Keratinocyte (primary cell): ENCODE measurements at regions not wholly inside any gene's neighbourhood (a gene's known extent, or its start where the extent isn't known, plus 50 kb on each side); places are given as distances from the start of the nearest gene placed in this dataset.

ENCODE experiments used
- EZH2 ChIP-seq: IDR thresholded peaks from one replicate; pipeline ENCODE4 v1.6.1; 2012; ENCODE audit warnings: inconsistent platforms, mild to moderate bottlenecking, low read length, moderate library complexity
- TF ChIP-seq, protein P1 (sequence below), 3 experiments: IDR thresholded peaks in 1 of 3; conservative IDR thresholded peaks in 1 of 3; optimal IDR thresholded peaks in 1 of 3; 2 replicates in 2 of 3; 3 replicates in 1 of 3; pipeline versions ENCODE3 to v1.5.1; 2011; ENCODE audit warnings: low read length in 3 of 3, mild to moderate bottlenecking in 3 of 3, moderate library complexity in 2 of 3, control low read depth in 1 of 3, inconsistent platforms in 1 of 3; ENCODE audit not compliant: insufficient read depth in 2 of 3; ENCODE audit errors: extremely low read depth in 1 of 3

- TF ChIP-seq, protein P1, sequence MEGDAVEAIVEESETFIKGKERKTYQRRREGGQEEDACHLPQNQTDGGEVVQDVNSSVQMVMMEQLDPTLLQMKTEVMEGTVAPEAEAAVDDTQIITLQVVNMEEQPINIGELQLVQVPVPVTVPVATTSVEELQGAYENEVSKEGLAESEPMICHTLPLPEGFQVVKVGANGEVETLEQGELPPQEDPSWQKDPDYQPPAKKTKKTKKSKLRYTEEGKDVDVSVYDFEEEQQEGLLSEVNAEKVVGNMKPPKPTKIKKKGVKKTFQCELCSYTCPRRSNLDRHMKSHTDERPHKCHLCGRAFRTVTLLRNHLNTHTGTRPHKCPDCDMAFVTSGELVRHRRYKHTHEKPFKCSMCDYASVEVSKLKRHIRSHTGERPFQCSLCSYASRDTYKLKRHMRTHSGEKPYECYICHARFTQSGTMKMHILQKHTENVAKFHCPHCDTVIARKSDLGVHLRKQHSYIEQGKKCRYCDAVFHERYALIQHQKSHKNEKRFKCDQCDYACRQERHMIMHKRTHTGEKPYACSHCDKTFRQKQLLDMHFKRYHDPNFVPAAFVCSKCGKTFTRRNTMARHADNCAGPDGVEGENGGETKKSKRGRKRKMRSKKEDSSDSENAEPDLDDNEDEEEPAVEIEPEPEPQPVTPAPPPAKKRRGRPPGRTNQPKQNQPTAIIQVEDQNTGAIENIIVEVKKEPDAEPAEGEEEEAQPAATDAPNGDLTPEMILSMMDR (optimal IDR thresholded peaks at IDR 0.05 in 1 of 3, IDR thresholded peaks at IDR 0.05 in 1 of 3, conservative IDR thresholded peaks at IDR 0.05 in 1 of 3; ENCODE audit: extremely low read depth in 1 of 3, insufficient read depth in 2 of 3, low read length in 3 of 3), result no peak
- no peak for TF ChIP-seq EZH2
These were observed 126.5 kb upstream of the MYL2 start for GRCh38 chr12:111046896-111047295.
